ENCODE measurements at regions not wholly inside any gene's neighbourhood (a gene's known extent, or its start where the extent isn't known, plus 50 kb on each side); places are given as distances from the start of the nearest gene placed in this dataset.

GRCh38 chr13:84032116-84032515 is 149.8 kb upstream of the SLITRK1 start:
- TF ChIP-seq CTCF (IDR thresholded peaks at IDR 0.05) (no peak), POLR2A (IDR thresholded peaks at IDR 0.05) (no peak)

Measured in esophagus squamous epithelium (tissue), 4 donors.